Activated B cell treated with CpG ODN at 0.5 μM for 24 hours (primary cell): ENCODE measurements at regions not wholly inside any gene's neighbourhood (a gene's known extent, or its start where the extent isn't known, plus 50 kb on each side); places are given as distances from the start of the nearest gene placed in this dataset.

Experiments used
- ATAC-seq: fragments of 200-7000 bp; cut with Tn5 transposase; one replicate; pipeline ENCODE4 v1.10.0; 2021; ENCODE audit warnings: low read depth, mild to moderate bottlenecking, moderate library complexity
- CTCF ChIA-PET: fragments of 350-600 bp; sonication (Branson Sonifier 250); formaldehyde crosslinking; loops from one replicate; lab custom pipeline; 2021; ENCODE audit warnings: antibody characterized with exemption; lab: Charles Lee
- POLR2A ChIA-PET: fragments of 350-600 bp; sonication (Branson Sonifier 250); formaldehyde crosslinking; loops from one replicate; lab custom pipeline; 2021; ENCODE audit warnings: antibody characterized with exemption; lab: Charles Lee
- DNase-seq: peaks from one replicate; pipeline ENCODE4 v3.0.0; 2022
- H3K27ac Mint-ChIP-seq: one replicate; pipeline ENCODE4 v1.8.0; 2020; ENCODE audit warnings: mixed read lengths
- H3K27me3 Mint-ChIP-seq: one replicate; pipeline ENCODE4 v1.8.0; 2021; ENCODE audit warnings: mixed read lengths
- H3K36me3 Mint-ChIP-seq: one replicate; pipeline ENCODE4 v1.8.0; 2021; ENCODE audit warnings: low read depth, mixed read lengths
- H3K4me1 Mint-ChIP-seq: one replicate; pipeline ENCODE4 v1.8.0; 2021; ENCODE audit warnings: mixed read lengths
- H3K4me3 Mint-ChIP-seq: one replicate; pipeline ENCODE4 v1.8.0; 2020; ENCODE audit warnings: mild to moderate bottlenecking, mixed read lengths
- H3K9me3 Mint-ChIP-seq: one replicate; pipeline ENCODE4 v1.8.0; 2020; ENCODE audit warnings: mixed read lengths
- CTCF ChIP-seq: fragments of 200-600 bp; IDR thresholded peaks from one replicate; pipeline ENCODE4 v1.8.0; 2022; ENCODE audit warnings: antibody characterized with exemption, mild to moderate bottlenecking
- intact Hi-C: fragments of 100-400 bp; cut with micrococcal nuclease; formaldehyde crosslinking; loops from one replicate; pipeline ENCODE4 v1.15.1; 2024

- Mint-ChIP-seq H3K27ac (no peak overlapping the region), H3K4me3 (no peak overlapping the region), H3K36me3 (no peaks in the 10 kb centered on the region), H3K27me3 (peaks cover 34% of the 10 kb centered on the region), H3K4me1 (no peaks in the 10 kb centered on the region), H3K9me3 (no peaks in the 10 kb centered on the region)
- intact Hi-C loops = no loop called here
- POLR2A ChIA-PET = no interaction called here
- DNase-seq = no peak
- CTCF ChIA-PET = no interaction called here
- no peak for TF ChIP-seq CTCF
- no peak for ATAC-seq
Measured at GRCh38 chr6:3912361-3913076, 63.3 kb downstream of the FAM50B start.

GRCh38 chr6:3913077-3913957 lies 64.1 kb downstream of the FAM50B start:
- no peaks in the 10 kb centered on the region for H3K9me3 Mint-ChIP-seq
- ChIA-PET CTCF (no interaction called here), POLR2A (no interaction called here)
- intact Hi-C loops = no loop called here
- H3K27me3 Mint-ChIP-seq = peaks cover 30% of the 10 kb centered on the region
- TF ChIP-seq CTCF = no peak
- no peak for DNase-seq
- no peaks in the 10 kb centered on the region for H3K36me3 Mint-ChIP-seq
- H3K27ac Mint-ChIP-seq = no peak overlapping the region
- H3K4me3 Mint-ChIP-seq = no peak overlapping the region
- H3K4me1 Mint-ChIP-seq = no peaks in the 10 kb centered on the region
- ATAC-seq = no peak

- no peaks in the 10 kb centered on the region for H3K9me3 Mint-ChIP-seq
- no peak for ATAC-seq
- no peak overlapping the region for H3K27ac Mint-ChIP-seq
- CTCF ChIA-PET = no interaction called here
- POLR2A ChIA-PET = no interaction called here
- H3K27me3 Mint-ChIP-seq = peaks cover 30% of the 10 kb centered on the region
- no peaks in the 10 kb centered on the region for H3K36me3 Mint-ChIP-seq
- no peak for TF ChIP-seq CTCF
- DNase-seq = no peak
- H3K4me1 Mint-ChIP-seq = no peaks in the 10 kb centered on the region
- no peak overlapping the region for H3K4me3 Mint-ChIP-seq
- intact Hi-C loops = no loop called here
Measured at GRCh38 chr6:3913958-3914337, 64.8 kb downstream of the FAM50B start.

- ChIA-PET POLR2A (no interaction called here), CTCF (no interaction called here)
- peaks cover 33% of the 10 kb centered on the region for H3K27me3 Mint-ChIP-seq
Measured at GRCh38 chr6:3915076-3915791, 66.1 kb downstream of the FAM50B start.

More at GRCh38 chr6:3915076-3915791, 66.1 kb downstream of the FAM50B start:
- H3K27ac Mint-ChIP-seq = no peak overlapping the region
- ATAC-seq (no peak), DNase-seq (no peak)
- H3K9me3 Mint-ChIP-seq = no peaks in the 10 kb centered on the region
- H3K4me3 Mint-ChIP-seq = no peak overlapping the region
- no peak for TF ChIP-seq CTCF
- intact Hi-C loops = no loop called here
- H3K4me1 Mint-ChIP-seq = no peaks in the 10 kb centered on the region
- no peaks in the 10 kb centered on the region for H3K36me3 Mint-ChIP-seq
